ENCODE measurements at regions not wholly inside any gene's neighbourhood (a gene's known extent, or its start where the extent isn't known, plus 50 kb on each side); places are given as distances from the start of the nearest gene placed in this dataset.

GRCh38 chr11:119539583-119539982, 116.6 kb upstream of the THY1 start:
- no peaks in the 10 kb centered on the region for H3K9me3 ChIP-seq (replicated peaks in 1 of 3)
- no peaks in the 10 kb centered on the region for H3K27me3 ChIP-seq
- peak in 2 of 7 donors; percentile 5 to 25 for DNase-seq
- intact Hi-C loops (cut with DNase I) = no loop called here
- no peaks in the 10 kb centered on the region for H3K4me1 ChIP-seq (replicated peaks in 1 of 2)
- WGBS, 4 donors = 85 to 93% (median 91%) methylated on average over 4 of the region's 4 CpGs
- H3K4me3 ChIP-seq = no peak overlapping the region
- TF ChIP-seq CTCF (IDR thresholded peaks at IDR 0.05) = no peak
- no peak for TF ChIP-seq POLR2A (IDR thresholded peaks at IDR 0.05)
- no peak overlapping the region for H3K27ac ChIP-seq
- no peaks in the 10 kb centered on the region for H3K36me3 ChIP-seq (replicated peaks in 1 of 2)

- no peak for TF ChIP-seq POLR2A (IDR thresholded peaks at IDR 0.05)
- no peak for TF ChIP-seq CTCF (IDR thresholded peaks at IDR 0.05)
- DNase-seq = no peak
- H3K36me3 ChIP-seq (replicated peaks in 1 of 2) = no peaks in the 10 kb centered on the region
- intact Hi-C loops (cut with DNase I) = no loop called here
- H3K27me3 ChIP-seq = no peaks in the 10 kb centered on the region
- H3K27ac ChIP-seq = no peak overlapping the region
- H3K9me3 ChIP-seq (replicated peaks in 1 of 3) = no peaks in the 10 kb centered on the region
- H3K4me3 ChIP-seq = no peak overlapping the region
- 77 to 82% (median 78%) methylated on average over 2 of the region's 2 CpGs for WGBS, 4 donors
- no peaks in the 10 kb centered on the region for H3K4me1 ChIP-seq (replicated peaks in 1 of 2)
Measured at GRCh38 chr11:119538753-119539152, 115.8 kb upstream of the THY1 start.

- TF ChIP-seq CTCF (IDR thresholded peaks at IDR 0.05) = no peak
- no peak for TF ChIP-seq POLR2A (IDR thresholded peaks at IDR 0.05)
- H3K27ac ChIP-seq = no peak overlapping the region
- H3K4me1 ChIP-seq (replicated peaks in 1 of 2) = no peaks in the 10 kb centered on the region
- no peak for DNase-seq
- 53 to 63% (median 59%) methylated on average over 12 of the region's 12 CpGs for WGBS, 4 donors
- H3K27me3 ChIP-seq = no peaks in the 10 kb centered on the region
- H3K36me3 ChIP-seq (replicated peaks in 1 of 2) = no peaks in the 10 kb centered on the region
- H3K9me3 ChIP-seq (replicated peaks in 1 of 3) = no peaks in the 10 kb centered on the region
- intact Hi-C loops (cut with DNase I) = no loop called here
- no peak overlapping the region for H3K4me3 ChIP-seq
Measured at GRCh38 chr11:119537306-119538253, 114.6 kb upstream of the THY1 start.

- no peak for DNase-seq
- WGBS, 4 donors = 77 to 84% (median 83%) methylated on average over 6 of the region's 6 CpGs
- H3K27ac ChIP-seq = no peak overlapping the region
- no peak overlapping the region for H3K4me3 ChIP-seq
- intact Hi-C loops (cut with DNase I) = no loop called here
- H3K36me3 ChIP-seq (replicated peaks in 1 of 2) = no peaks in the 10 kb centered on the region
- H3K27me3 ChIP-seq = no peaks in the 10 kb centered on the region
- no peaks in the 10 kb centered on the region for H3K9me3 ChIP-seq (replicated peaks in 1 of 3)
- TF ChIP-seq POLR2A (IDR thresholded peaks at IDR 0.05) = no peak
- TF ChIP-seq CTCF (IDR thresholded peaks at IDR 0.05) = no peak
- H3K4me1 ChIP-seq (replicated peaks in 1 of 2) = no peaks in the 10 kb centered on the region
Measured at GRCh38 chr11:119536801-119537200, 113.8 kb upstream of the THY1 start.
